Tibial nerve (tissue), 4 donors: ENCODE measurements at regions not wholly inside any gene's neighbourhood (a gene's known extent, or its start where the extent isn't known, plus 50 kb on each side); places are given as distances from the start of the nearest gene placed in this dataset.

Experiments
- EP300 ChIP-seq, 2 donors: sonication (generic); formaldehyde crosslinking; IDR thresholded peaks; one replicate each; pipeline ENCODE4 v1.6.1; 2017; ENCODE audit warnings: antibody characterized with exemption in 2 of 2, mild to moderate bottlenecking in 1 of 2
- TF ChIP-seq, protein P1 (sequence below), 5 experiments: fragments of 200-600 bp in 3 of 5; fragments of 450-650 bp in 2 of 5; sonication (generic) in 3 of 5; IDR thresholded peaks; one replicate each; pipeline ENCODE4 v1.5.1; 2016 to 2019; ENCODE audit warnings: antibody characterized with exemption in 5 of 5, mild to moderate bottlenecking in 3 of 5, moderate library complexity in 2 of 5

DNA sequence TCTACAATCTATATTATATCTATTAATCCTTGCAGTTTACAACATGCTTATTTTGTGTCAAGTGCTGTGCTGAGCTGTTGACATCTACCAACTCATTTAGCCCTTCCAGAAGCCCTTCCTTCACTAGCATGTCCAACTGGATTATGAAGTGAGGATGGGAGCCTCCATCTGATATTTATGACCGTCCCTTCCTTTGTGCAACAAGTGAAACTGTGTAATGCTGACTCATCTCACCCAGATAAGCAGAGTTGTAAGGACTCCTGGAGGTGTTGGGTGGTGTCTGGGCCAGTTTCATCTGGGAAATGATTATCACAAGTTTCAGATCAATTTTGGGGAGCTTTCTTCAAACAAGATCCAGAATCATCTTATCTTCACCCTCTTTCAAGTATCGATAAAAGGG lies 156.6 kb upstream of the ETAA1 start:
- TF ChIP-seq, protein P1, sequence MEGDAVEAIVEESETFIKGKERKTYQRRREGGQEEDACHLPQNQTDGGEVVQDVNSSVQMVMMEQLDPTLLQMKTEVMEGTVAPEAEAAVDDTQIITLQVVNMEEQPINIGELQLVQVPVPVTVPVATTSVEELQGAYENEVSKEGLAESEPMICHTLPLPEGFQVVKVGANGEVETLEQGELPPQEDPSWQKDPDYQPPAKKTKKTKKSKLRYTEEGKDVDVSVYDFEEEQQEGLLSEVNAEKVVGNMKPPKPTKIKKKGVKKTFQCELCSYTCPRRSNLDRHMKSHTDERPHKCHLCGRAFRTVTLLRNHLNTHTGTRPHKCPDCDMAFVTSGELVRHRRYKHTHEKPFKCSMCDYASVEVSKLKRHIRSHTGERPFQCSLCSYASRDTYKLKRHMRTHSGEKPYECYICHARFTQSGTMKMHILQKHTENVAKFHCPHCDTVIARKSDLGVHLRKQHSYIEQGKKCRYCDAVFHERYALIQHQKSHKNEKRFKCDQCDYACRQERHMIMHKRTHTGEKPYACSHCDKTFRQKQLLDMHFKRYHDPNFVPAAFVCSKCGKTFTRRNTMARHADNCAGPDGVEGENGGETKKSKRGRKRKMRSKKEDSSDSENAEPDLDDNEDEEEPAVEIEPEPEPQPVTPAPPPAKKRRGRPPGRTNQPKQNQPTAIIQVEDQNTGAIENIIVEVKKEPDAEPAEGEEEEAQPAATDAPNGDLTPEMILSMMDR (IDR thresholded peaks at IDR 0.05), result no peak
- no peak for TF ChIP-seq EP300 (IDR thresholded peaks at IDR 0.05)
